GM23338 (cell line): ENCODE measurements at regions not wholly inside any gene's neighbourhood (a gene's known extent, or its start where the extent isn't known, plus 50 kb on each side); places are given as distances from the start of the nearest gene placed in this dataset.

Experiments used
- ATAC-seq: fragments of 200-7000 bp; cut with Tn5 transposase; 3 replicates; pipeline ENCODE4 v1.9.1; 2020
- DNase-seq: peaks from one replicate; pipeline ENCODE4 v3.0.0-alpha.2; 2015; ENCODE audit warnings: low spot score
- H2AFZ ChIP-seq: fragments of 200-600 bp; sonication (generic); 2 replicates; pipeline ENCODE4 v1.8.0; 2016; ENCODE audit warnings: antibody characterized with exemption, mild to moderate bottlenecking, moderate library complexity
- H3F3A ChIP-seq: fragments of 200-600 bp; sonication (generic); replicated peaks from 2 replicates; pipeline ENCODE4 v1.8.0; 2017; ENCODE audit warnings: antibody characterized with exemption, mixed run types, low read depth
- H3K27ac ChIP-seq: fragments of 200-600 bp; sonication (generic); 2 replicates; pipeline ENCODE4 v1.6.1; 2016; ENCODE audit warnings: low read depth
- H3K27me3 ChIP-seq: fragments of 200-600 bp; sonication (generic); 2 replicates; pipeline ENCODE4 v1.8.0; 2016; ENCODE audit warnings: mild to moderate bottlenecking, mixed run types, moderate library complexity; ENCODE audit not compliant: insufficient read depth
- H3K36me3 ChIP-seq: fragments of 200-600 bp; sonication (generic); 2 replicates; pipeline ENCODE4 v1.8.0; 2016; ENCODE audit warnings: mild to moderate bottlenecking; ENCODE audit not compliant: insufficient read depth
- H3K4me1 ChIP-seq: fragments of 200-600 bp; sonication (generic); 2 replicates; pipeline ENCODE4 v1.8.0; 2016; ENCODE audit warnings: mild to moderate bottlenecking, moderate library complexity; ENCODE audit not compliant: insufficient read depth
- H3K4me2 ChIP-seq: fragments of 200-600 bp; sonication (generic); 2 replicates; pipeline ENCODE4 v1.7.1; 2017; ENCODE audit warnings: mixed run types
- H3K4me3 ChIP-seq: fragments of 200-600 bp; sonication (generic); 2 replicates; pipeline ENCODE4 v1.6.1; 2016; ENCODE audit warnings: mixed run types
- H3K79me2 ChIP-seq: fragments of 200-600 bp; sonication (generic); replicated peaks from 2 replicates; pipeline ENCODE4 v1.8.0; 2017; ENCODE audit warnings: mild to moderate bottlenecking; ENCODE audit not compliant: insufficient read depth
- H3K9me2 ChIP-seq: fragments of 200-600 bp; sonication (generic); 2 replicates; pipeline ENCODE4 v1.8.0; 2017; ENCODE audit not compliant: insufficient read depth
- H4K20me1 ChIP-seq: fragments of 200-600 bp; sonication (generic); replicated peaks from 2 replicates; pipeline ENCODE4 v1.8.0; 2017; ENCODE audit warnings: mild to moderate bottlenecking; ENCODE audit not compliant: insufficient read depth
- H3K27ac Mint-ChIP-seq: 2 replicates; pipeline ENCODE4 v1.8.0; 2020; ENCODE audit warnings: inconsistent platforms, mild to moderate bottlenecking, moderate library complexity, mixed read lengths
- H3K27me3 Mint-ChIP-seq: 3 replicates; pipeline ENCODE4 v1.8.0; 2022; ENCODE audit warnings: low read depth, mild to moderate bottlenecking, moderate library complexity, mixed read lengths, inconsistent platforms; ENCODE audit not compliant: insufficient read depth, poor library complexity
- H3K36me3 Mint-ChIP-seq: 3 replicates; pipeline ENCODE4 v1.8.0; 2021; ENCODE audit warnings: low read depth, mild to moderate bottlenecking, inconsistent platforms, moderate library complexity, mixed read lengths
- H3K4me1 Mint-ChIP-seq: 3 replicates; pipeline ENCODE4 v1.8.0; 2020; ENCODE audit warnings: mild to moderate bottlenecking, inconsistent platforms, mixed read lengths
- H3K4me3 Mint-ChIP-seq: 3 replicates; pipeline ENCODE4 v1.8.0; 2021; ENCODE audit warnings: moderate library complexity, mild to moderate bottlenecking, inconsistent platforms, mixed read lengths
- H3K9me3 Mint-ChIP-seq: 3 replicates; pipeline ENCODE4 v1.8.0; 2020; ENCODE audit warnings: moderate library complexity, mild to moderate bottlenecking, inconsistent platforms, mixed read lengths
- CREB1 ChIP-seq: fragments of 250-450 bp; sonication (Bioruptor Pico); IDR thresholded peaks from 2 replicates; pipeline ENCODE4 v1.5.0; 2020; ENCODE audit warnings: low read depth, mild to moderate bottlenecking, moderate library complexity
- EZH2 ChIP-seq: fragments of 200-600 bp; sonication (generic); IDR thresholded peaks from one replicate; pipeline ENCODE4 v1.8.0; 2017; ENCODE audit warnings: antibody characterized with exemption, mild to moderate bottlenecking, low read depth; ENCODE audit not compliant: unreplicated experiment
- EZH2phosphoT487 ChIP-seq: fragments of 200-600 bp; sonication (generic); IDR thresholded peaks from one replicate; pipeline ENCODE4 v1.8.1; 2018; ENCODE audit warnings: antibody characterized with exemption; ENCODE audit not compliant: unreplicated experiment
- JUNB ChIP-seq: IDR thresholded peaks from one replicate; pipeline ENCODE4 v1.6.1; 2016; ENCODE audit warnings: antibody characterized with exemption; ENCODE audit not compliant: unreplicated experiment
- NANOG ChIP-seq: IDR thresholded peaks from 2 replicates; pipeline ENCODE4 v1.6.1; 2016; ENCODE audit warnings: antibody characterized with exemption, borderline replicate concordance
- POLR2AphosphoS5 ChIP-seq: IDR thresholded peaks from 2 replicates; pipeline ENCODE4 v1.6.1; 2016; ENCODE audit warnings: antibody characterized with exemption, low read depth
- STAT1 ChIP-seq: IDR thresholded peaks from one replicate; pipeline ENCODE4 v1.6.1; 2016; ENCODE audit warnings: antibody characterized with exemption; ENCODE audit not compliant: unreplicated experiment
- ZNF114 ChIP-seq: fragments of 250-450 bp; sonication (Bioruptor Pico); IDR thresholded peaks from 2 replicates; pipeline ENCODE4 v1.5.0; 2020; ENCODE audit warnings: mild to moderate bottlenecking, moderate library complexity
- ZNF331 ChIP-seq: fragments of 250-450 bp; sonication (Bioruptor Pico); IDR thresholded peaks from 2 replicates; pipeline ENCODE4 v1.5.0; 2020; ENCODE audit warnings: low read depth, mild to moderate bottlenecking, moderate library complexity
- TF ChIP-seq, protein P1 (sequence below): IDR thresholded peaks from 2 replicates; pipeline ENCODE4 v1.6.1; 2016; ENCODE audit warnings: antibody characterized with exemption
- TF ChIP-seq, protein P2 (sequence below): IDR thresholded peaks from one replicate; pipeline ENCODE4 v1.6.1; 2018; ENCODE audit warnings: antibody characterized with exemption; ENCODE audit not compliant: unreplicated experiment
- TF ChIP-seq, protein P3 (sequence below), 2 experiments: fragments of 200-600 bp in 1 of 2; sonication (generic) in 1 of 2; conservative IDR thresholded peaks; 2 replicates each; pipeline versions ENCODE4 v1.5.1 to v1.6.1; 2016 to 2017; ENCODE audit warnings: antibody characterized with exemption in 2 of 2, low read depth in 2 of 2, mild to moderate bottlenecking in 2 of 2, moderate library complexity in 1 of 2

- TF ChIP-seq, protein P1, sequence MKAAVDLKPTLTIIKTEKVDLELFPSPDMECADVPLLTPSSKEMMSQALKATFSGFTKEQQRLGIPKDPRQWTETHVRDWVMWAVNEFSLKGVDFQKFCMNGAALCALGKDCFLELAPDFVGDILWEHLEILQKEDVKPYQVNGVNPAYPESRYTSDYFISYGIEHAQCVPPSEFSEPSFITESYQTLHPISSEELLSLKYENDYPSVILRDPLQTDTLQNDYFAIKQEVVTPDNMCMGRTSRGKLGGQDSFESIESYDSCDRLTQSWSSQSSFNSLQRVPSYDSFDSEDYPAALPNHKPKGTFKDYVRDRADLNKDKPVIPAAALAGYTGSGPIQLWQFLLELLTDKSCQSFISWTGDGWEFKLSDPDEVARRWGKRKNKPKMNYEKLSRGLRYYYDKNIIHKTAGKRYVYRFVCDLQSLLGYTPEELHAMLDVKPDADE = no peak
- TF ChIP-seq, protein P2, sequence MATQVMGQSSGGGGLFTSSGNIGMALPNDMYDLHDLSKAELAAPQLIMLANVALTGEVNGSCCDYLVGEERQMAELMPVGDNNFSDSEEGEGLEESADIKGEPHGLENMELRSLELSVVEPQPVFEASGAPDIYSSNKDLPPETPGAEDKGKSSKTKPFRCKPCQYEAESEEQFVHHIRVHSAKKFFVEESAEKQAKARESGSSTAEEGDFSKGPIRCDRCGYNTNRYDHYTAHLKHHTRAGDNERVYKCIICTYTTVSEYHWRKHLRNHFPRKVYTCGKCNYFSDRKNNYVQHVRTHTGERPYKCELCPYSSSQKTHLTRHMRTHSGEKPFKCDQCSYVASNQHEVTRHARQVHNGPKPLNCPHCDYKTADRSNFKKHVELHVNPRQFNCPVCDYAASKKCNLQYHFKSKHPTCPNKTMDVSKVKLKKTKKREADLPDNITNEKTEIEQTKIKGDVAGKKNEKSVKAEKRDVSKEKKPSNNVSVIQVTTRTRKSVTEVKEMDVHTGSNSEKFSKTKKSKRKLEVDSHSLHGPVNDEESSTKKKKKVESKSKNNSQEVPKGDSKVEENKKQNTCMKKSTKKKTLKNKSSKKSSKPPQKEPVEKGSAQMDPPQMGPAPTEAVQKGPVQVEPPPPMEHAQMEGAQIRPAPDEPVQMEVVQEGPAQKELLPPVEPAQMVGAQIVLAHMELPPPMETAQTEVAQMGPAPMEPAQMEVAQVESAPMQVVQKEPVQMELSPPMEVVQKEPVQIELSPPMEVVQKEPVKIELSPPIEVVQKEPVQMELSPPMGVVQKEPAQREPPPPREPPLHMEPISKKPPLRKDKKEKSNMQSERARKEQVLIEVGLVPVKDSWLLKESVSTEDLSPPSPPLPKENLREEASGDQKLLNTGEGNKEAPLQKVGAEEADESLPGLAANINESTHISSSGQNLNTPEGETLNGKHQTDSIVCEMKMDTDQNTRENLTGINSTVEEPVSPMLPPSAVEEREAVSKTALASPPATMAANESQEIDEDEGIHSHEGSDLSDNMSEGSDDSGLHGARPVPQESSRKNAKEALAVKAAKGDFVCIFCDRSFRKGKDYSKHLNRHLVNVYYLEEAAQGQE = no peak
- TF ChIP-seq ZNF114 (CRISPR knock-in tag) (no peak), STAT1 (no peak)
These were observed 157.6 kb upstream of the PDE3A start (continued) for GRCh38 chr12:20210621-20211215.

DNA sequence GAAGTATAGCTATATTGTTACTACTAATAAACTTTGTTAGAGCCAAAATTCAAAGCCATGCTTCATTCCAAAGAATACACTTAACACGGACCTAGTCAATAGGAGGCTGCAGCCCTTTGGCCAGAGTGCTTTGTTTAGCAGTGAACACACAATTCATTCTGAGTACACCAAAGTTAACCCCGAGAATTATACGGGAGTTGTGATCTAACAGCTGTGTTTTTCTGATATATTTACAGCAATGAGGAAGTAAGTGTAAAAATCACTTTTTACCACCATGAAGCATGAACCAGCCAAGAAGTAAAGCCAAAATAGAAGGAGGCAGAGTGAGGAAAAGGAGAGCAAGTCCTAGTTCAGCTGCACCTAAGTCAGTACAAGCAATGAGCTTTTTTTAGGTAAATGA is 156.8 kb upstream of the PDE3A start:
- no peaks in the 10 kb centered on the region for H3F3A ChIP-seq
- no peak overlapping the region for H3K27ac Mint-ChIP-seq
- H3K9me2 ChIP-seq = no peaks in the 10 kb centered on the region
- H3K36me3 ChIP-seq = no peaks in the 10 kb centered on the region
- H3K27ac ChIP-seq = no peak overlapping the region
- no peak overlapping the region for H3K4me3 Mint-ChIP-seq
- no peaks in the 10 kb centered on the region for H4K20me1 ChIP-seq
- H3K79me2 ChIP-seq = no peaks in the 10 kb centered on the region
- peaks cover 3% of the 10 kb centered on the region for H3K27me3 Mint-ChIP-seq
- H3K4me2 ChIP-seq = no peak overlapping the region
- no peaks in the 10 kb centered on the region for H3K9me3 Mint-ChIP-seq
- H2AFZ ChIP-seq = no peak overlapping the region
- no peaks in the 10 kb centered on the region for H3K27me3 ChIP-seq
- H3K4me1 Mint-ChIP-seq = peaks cover 14% of the 10 kb centered on the region; the same call in 2 of the 3 replicates
- DNase-seq (no peak), ATAC-seq (no peak)
- peaks cover 18% of the 10 kb centered on the region; the same call in 1 of the 2 replicates for H3K4me1 ChIP-seq
- H3K4me3 ChIP-seq = no peak overlapping the region
- H3K36me3 Mint-ChIP-seq = no peaks in the 10 kb centered on the region
- TF ChIP-seq EZH2 (no peak), CREB1 (CRISPR knock-in tag) (no peak), EZH2phosphoT487 (no peak), JUNB (no peak), POLR2AphosphoS5 (no peak), STAT1 (no peak), NANOG (no peak), ZNF331 (CRISPR knock-in tag) (no peak), ZNF114 (CRISPR knock-in tag) (no peak)
- TF ChIP-seq, protein P1 = no peak
- TF ChIP-seq, protein P2 = no peak
- TF ChIP-seq, protein P3, sequence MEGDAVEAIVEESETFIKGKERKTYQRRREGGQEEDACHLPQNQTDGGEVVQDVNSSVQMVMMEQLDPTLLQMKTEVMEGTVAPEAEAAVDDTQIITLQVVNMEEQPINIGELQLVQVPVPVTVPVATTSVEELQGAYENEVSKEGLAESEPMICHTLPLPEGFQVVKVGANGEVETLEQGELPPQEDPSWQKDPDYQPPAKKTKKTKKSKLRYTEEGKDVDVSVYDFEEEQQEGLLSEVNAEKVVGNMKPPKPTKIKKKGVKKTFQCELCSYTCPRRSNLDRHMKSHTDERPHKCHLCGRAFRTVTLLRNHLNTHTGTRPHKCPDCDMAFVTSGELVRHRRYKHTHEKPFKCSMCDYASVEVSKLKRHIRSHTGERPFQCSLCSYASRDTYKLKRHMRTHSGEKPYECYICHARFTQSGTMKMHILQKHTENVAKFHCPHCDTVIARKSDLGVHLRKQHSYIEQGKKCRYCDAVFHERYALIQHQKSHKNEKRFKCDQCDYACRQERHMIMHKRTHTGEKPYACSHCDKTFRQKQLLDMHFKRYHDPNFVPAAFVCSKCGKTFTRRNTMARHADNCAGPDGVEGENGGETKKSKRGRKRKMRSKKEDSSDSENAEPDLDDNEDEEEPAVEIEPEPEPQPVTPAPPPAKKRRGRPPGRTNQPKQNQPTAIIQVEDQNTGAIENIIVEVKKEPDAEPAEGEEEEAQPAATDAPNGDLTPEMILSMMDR (conservative IDR thresholded peaks at IDR 0.05; ENCODE audit: low read depth in 2 of 2) = no peak
